Muscle layer of duodenum (tissue), 2 donors: ENCODE measurements at regions not wholly inside any gene's neighbourhood (a gene's known extent, or its start where the extent isn't known, plus 50 kb on each side); places are given as distances from the start of the nearest gene placed in this dataset.
"Not testable (repeated sequence)": the region's sequence is repeated elsewhere in the genome, so short reads cannot be mapped to it uniquely, and the experiment has no call there.

Experiments
- H3K27ac ChIP-seq: one replicate; pipeline ENCODE4 v1.7.0; 2013; ENCODE audit warnings: mild to moderate bottlenecking, low read length
- H3K27me3 ChIP-seq: one replicate; pipeline ENCODE4 v1.7.0; 2013; ENCODE audit warnings: low read depth, mild to moderate bottlenecking, control low read depth, low read length
- H3K36me3 ChIP-seq, 2 donors: one replicate each; pipeline ENCODE4 v1.7.0; 2013; ENCODE audit warnings: low read length in 2 of 2, control low read depth in 1 of 2, mild to moderate bottlenecking in 1 of 2; ENCODE audit not compliant: insufficient read depth in 2 of 2, control insufficient read depth in 1 of 2
- H3K4me1 ChIP-seq, 2 donors: one replicate each; pipeline ENCODE4 v1.7.0; 2013; ENCODE audit warnings: low read length in 2 of 2, mild to moderate bottlenecking in 2 of 2, control low read depth in 1 of 2, moderate library complexity in 1 of 2; ENCODE audit not compliant: insufficient read depth in 2 of 2, control insufficient read depth in 1 of 2
- H3K4me3 ChIP-seq, 2 donors: one replicate each; pipeline ENCODE4 v1.7.0; 2013; ENCODE audit warnings: low read length in 2 of 2, low read depth in 1 of 2, mild to moderate bottlenecking in 1 of 2
- H3K9me3 ChIP-seq, 2 donors: one replicate each; pipeline ENCODE4 v1.7.0; 2013; ENCODE audit warnings: low read length in 2 of 2, control low read depth in 1 of 2, mild to moderate bottlenecking in 1 of 2; ENCODE audit not compliant: control insufficient read depth in 1 of 2
- donor health status: healthy.

- Histone ChIP-seq H3K27me3 (no peaks in the 10 kb centered on the region), H3K4me3 (no peak overlapping the region), H3K36me3 (no peaks in the 10 kb centered on the region), H3K4me1 (no peaks in the 10 kb centered on the region), H3K9me3 (no peaks in the 10 kb centered on the region), H3K27ac (no peak overlapping the region)
Observed at GRCh38 chr15:69570997-69571396, 118.4 kb downstream of the RPLP1 start.

- H3K27ac ChIP-seq, H3K9me3 ChIP-seq, H3K27me3 ChIP-seq, H3K36me3 ChIP-seq, H3K4me1 ChIP-seq, H3K4me3 ChIP-seq: not testable (repeated sequence)
Observed at GRCh38 chr15:69573278-69573677, 120.7 kb downstream of the RPLP1 start.

- Histone ChIP-seq H3K27ac (no peak overlapping the region), H3K27me3 (no peaks in the 10 kb centered on the region), H3K9me3 (no peaks in the 10 kb centered on the region)
Observed at GRCh38 chr15:69573815-69574475, 121.3 kb downstream of the RPLP1 start.

GRCh38 chr15:69574506-69574905 is 121.9 kb downstream of the RPLP1 start:
- Histone ChIP-seq H3K27ac (no peak overlapping the region), H3K9me3 (no peaks in the 10 kb centered on the region), H3K27me3 (no peaks in the 10 kb centered on the region), H3K36me3 (no peaks in the 10 kb centered on the region), H3K4me1 (no peaks in the 10 kb centered on the region), H3K4me3 (no peak overlapping the region)

More at GRCh38 chr15:69573815-69574475, 121.3 kb downstream of the RPLP1 start:
- Histone ChIP-seq H3K4me3 (no peak overlapping the region), H3K36me3 (no peaks in the 10 kb centered on the region), H3K4me1 (no peaks in the 10 kb centered on the region)

- Histone ChIP-seq H3K4me1 (no peaks in the 10 kb centered on the region), H3K36me3 (no peaks in the 10 kb centered on the region), H3K9me3 (no peaks in the 10 kb centered on the region), H3K4me3 (no peak overlapping the region), H3K27ac (no peak overlapping the region), H3K27me3 (no peaks in the 10 kb centered on the region)
Observed at GRCh38 chr15:69575387-69575786, 122.8 kb downstream of the RPLP1 start.

GRCh38 chr15:69576035-69576526 is 123.5 kb downstream of the RPLP1 start:
- Histone ChIP-seq H3K4me1 (no peaks in the 10 kb centered on the region), H3K27ac (no peak overlapping the region), H3K4me3 (no peak overlapping the region), H3K36me3 (no peaks in the 10 kb centered on the region), H3K27me3 (no peaks in the 10 kb centered on the region), H3K9me3 (no peaks in the 10 kb centered on the region)

GRCh38 chr15:69576948-69577351 is 124.3 kb downstream of the RPLP1 start:
- Histone ChIP-seq H3K4me3 (no peak overlapping the region), H3K27ac (no peak overlapping the region), H3K4me1 (no peaks in the 10 kb centered on the region), H3K27me3 (no peaks in the 10 kb centered on the region), H3K9me3 (no peaks in the 10 kb centered on the region), H3K36me3 (no peaks in the 10 kb centered on the region)

- H3K27ac ChIP-seq: no peak overlapping the region
- H3K36me3 ChIP-seq: no peaks in the 10 kb centered on the region
- no peaks in the 10 kb centered on the region for H3K9me3 ChIP-seq
- no peaks in the 10 kb centered on the region for H3K27me3 ChIP-seq
- H3K4me1 ChIP-seq: no peaks in the 10 kb centered on the region
- no peak overlapping the region for H3K4me3 ChIP-seq
Observed at GRCh38 chr15:69577397-69577796, 124.8 kb downstream of the RPLP1 start.

GRCh38 chr15:69578252-69578651 is 125.6 kb downstream of the RPLP1 start:
- H3K9me3 ChIP-seq: no peaks in the 10 kb centered on the region
- no peaks in the 10 kb centered on the region for H3K27me3 ChIP-seq
- H3K27ac ChIP-seq: no peak overlapping the region
- no peaks in the 10 kb centered on the region for H3K36me3 ChIP-seq
- no peaks in the 10 kb centered on the region for H3K4me1 ChIP-seq
- no peak overlapping the region for H3K4me3 ChIP-seq

- Histone ChIP-seq H3K36me3 (no peaks in the 10 kb centered on the region), H3K27me3 (no peaks in the 10 kb centered on the region), H3K4me1 (no peaks in the 10 kb centered on the region), H3K27ac (no peak overlapping the region), H3K4me3 (no peak overlapping the region), H3K9me3 (no peaks in the 10 kb centered on the region)
Observed at GRCh38 chr15:69578787-69579583, 126.4 kb downstream of the RPLP1 start.

GRCh38 chr15:69579950-69580618 is 127.5 kb downstream of the RPLP1 start:
- no peak overlapping the region for H3K27ac ChIP-seq
- H3K4me1 ChIP-seq: no peaks in the 10 kb centered on the region
- H3K27me3 ChIP-seq: no peaks in the 10 kb centered on the region
- H3K36me3 ChIP-seq: no peaks in the 10 kb centered on the region
- no peaks in the 10 kb centered on the region for H3K9me3 ChIP-seq
- no peak overlapping the region for H3K4me3 ChIP-seq
